ENCODE measurements at regions not wholly inside any gene's neighbourhood (a gene's known extent, or its start where the extent isn't known, plus 50 kb on each side); places are given as distances from the start of the nearest gene placed in this dataset.

GRCh38 chr22:49634006-49634772, 193.5 kb downstream of the BRD1 start:
- TF ChIP-seq CTCF (conservative IDR thresholded peaks at IDR 0.05; ENCODE audit: low read depth, low read length) (no peak), USF2 (IDR thresholded peaks at IDR 0.05; ENCODE audit: low read depth, low read length) (no peak), RFX5 (IDR thresholded peaks at IDR 0.05; ENCODE audit: low read depth, low read length) (no peak), ELK1 (IDR thresholded peaks at IDR 0.05; ENCODE audit: borderline replicate concordance, low read depth, low read length) (no peak)

All from IMR-90 (cell line).